DND-41 (cell line): ENCODE measurements at regions not wholly inside any gene's neighbourhood (a gene's known extent, or its start where the extent isn't known, plus 50 kb on each side); places are given as distances from the start of the nearest gene placed in this dataset.

ENCODE experiments used
- CTCF ChIP-seq: IDR thresholded peaks from 2 replicates; pipeline ENCODE4 v1.5.1; 2012; ENCODE audit warnings: borderline replicate concordance, low read length, moderate library complexity, mild to moderate bottlenecking; ENCODE audit not compliant: poor library complexity, severe bottlenecking; ENCODE audit errors: extremely low read depth
- EZH2 ChIP-seq: IDR thresholded peaks from 3 replicates; pipeline ENCODE4 v1.6.1; 2012; ENCODE audit warnings: borderline replicate concordance, low read depth, mild to moderate bottlenecking, moderate library complexity, low read length, inconsistent platforms; ENCODE audit not compliant: severe bottlenecking

GRCh38 chr5:103340132-103340531, 81.6 kb downstream of the MACIR start:
- no peak for TF ChIP-seq CTCF
- TF ChIP-seq EZH2 = no peak
